Fibroblast of lung (primary cell): ENCODE measurements at regions not wholly inside any gene's neighbourhood (a gene's known extent, or its start where the extent isn't known, plus 50 kb on each side); places are given as distances from the start of the nearest gene placed in this dataset.

Experiments used
- DNase-seq, 2 donors: peaks; one replicate each; pipeline versions ENCODE4 v3.0.0 to v3.0.0-alpha.2; 2010; ENCODE audit warnings: low read depth in 2 of 2
- H2AFZ ChIP-seq: 2 replicates; pipeline ENCODE4 v1.5.1; 2012; ENCODE audit warnings: low read length, control low read depth, inconsistent platforms
- H3K27ac ChIP-seq: 2 replicates; pipeline ENCODE4 v1.5.1; 2011; ENCODE audit warnings: low read length, control low read depth; ENCODE audit not compliant: insufficient read depth
- H3K27me3 ChIP-seq: 2 replicates; pipeline ENCODE4 v1.5.1; 2011; ENCODE audit warnings: mild to moderate bottlenecking, low read length; ENCODE audit not compliant: control insufficient read depth, insufficient read depth
- H3K36me3 ChIP-seq: 2 replicates; pipeline ENCODE4 v1.5.1; 2011; ENCODE audit warnings: low read length; ENCODE audit not compliant: control insufficient read depth, insufficient read depth
- H3K4me1 ChIP-seq: 2 replicates; pipeline ENCODE4 v1.5.1; 2011; ENCODE audit warnings: low read length; ENCODE audit not compliant: control insufficient read depth, insufficient read depth; ENCODE audit errors: extremely low read depth
- H3K4me2 ChIP-seq: 2 replicates; pipeline ENCODE4 v1.5.1; 2011; ENCODE audit warnings: low read length, control low read depth; ENCODE audit not compliant: insufficient read depth; ENCODE audit errors: extremely low read depth
- H3K4me3 ChIP-seq, 4 experiments: fragments of 200-600 bp in 1 of 4; sonication (generic) in 1 of 4; replicated peaks in 1 of 4; 2 replicates each; pipeline ENCODE4 v1.5.1; 2011 to 2016; ENCODE audit warnings: low read length in 4 of 4, low read depth in 3 of 4, mild to moderate bottlenecking in 3 of 4, control low read depth in 2 of 4, inconsistent platforms in 1 of 4, mixed read lengths in 1 of 4; ENCODE audit not compliant: insufficient read depth in 1 of 4; ENCODE audit errors: control extremely low read depth in 1 of 4
- H3K79me2 ChIP-seq: 2 replicates; pipeline ENCODE4 v1.5.1; 2012; ENCODE audit warnings: mild to moderate bottlenecking, low read length, inconsistent platforms; ENCODE audit not compliant: control insufficient read depth, insufficient read depth
- H3K9ac ChIP-seq: 2 replicates; pipeline ENCODE4 v1.5.1; 2011; ENCODE audit warnings: mild to moderate bottlenecking, low read length, control low read depth; ENCODE audit not compliant: insufficient read depth
- H3K9me3 ChIP-seq: 2 replicates; pipeline ENCODE4 v1.5.1; 2012; ENCODE audit warnings: low read depth, low read length; ENCODE audit not compliant: control insufficient read depth, insufficient read depth
- H4K20me1 ChIP-seq: 2 replicates; pipeline ENCODE4 v1.5.1; 2011; ENCODE audit warnings: low read length; ENCODE audit not compliant: control insufficient read depth, insufficient read depth; ENCODE audit errors: extremely low read depth
- CTCF ChIP-seq, 2 donors: IDR thresholded peaks in 1 of 2; conservative IDR thresholded peaks in 1 of 2; 1 replicate in 1 of 2; 2 replicates in 1 of 2; pipeline ENCODE4 v1.5.1; 2011 to 2012; ENCODE audit warnings: low read length in 2 of 2, control low read depth in 1 of 2, inconsistent platforms in 1 of 2, low read depth in 1 of 2, mild to moderate bottlenecking in 1 of 2
- EZH2 ChIP-seq: IDR thresholded peaks from 2 replicates; pipeline ENCODE4 v1.5.1; 2012; ENCODE audit warnings: low read length, control low read depth, mild to moderate bottlenecking; ENCODE audit errors: missing control alignments

DNA sequence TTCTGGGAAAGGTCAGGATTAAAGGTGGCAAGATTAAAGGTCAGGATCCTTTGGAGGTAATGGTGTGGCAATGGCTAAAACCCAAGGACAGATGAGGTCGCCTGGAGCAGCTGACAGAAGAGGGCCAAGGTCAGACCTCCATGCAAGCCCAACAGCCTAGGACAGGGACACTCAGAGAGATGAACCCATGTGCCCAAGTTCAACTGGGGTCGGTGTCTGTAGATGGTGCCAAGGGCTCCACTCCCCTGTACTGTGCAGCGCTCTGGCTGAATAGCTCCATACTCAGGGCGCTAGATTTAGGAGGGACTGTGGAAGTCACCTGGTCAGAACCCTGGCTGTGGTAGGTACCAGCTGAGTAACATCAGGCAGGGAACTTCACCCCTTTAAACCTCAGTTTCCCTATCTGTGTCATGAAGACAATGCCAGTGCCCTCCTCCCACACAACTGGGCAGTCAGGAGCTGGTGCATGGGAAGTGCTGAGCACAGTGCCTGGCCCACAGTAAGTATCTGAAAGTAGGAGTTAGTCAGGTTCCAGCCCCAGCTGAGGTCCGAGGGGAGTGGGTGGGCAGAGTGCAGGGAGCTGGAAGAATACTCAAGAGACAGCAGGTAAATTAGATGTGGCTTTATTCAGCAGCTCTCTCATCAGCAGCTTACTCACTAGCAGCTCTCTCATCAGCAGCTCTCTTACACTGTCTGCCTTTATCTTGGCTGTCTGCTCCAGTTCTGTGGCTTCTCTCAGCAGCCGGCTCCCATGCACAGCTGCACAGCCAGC, 327.1 kb downstream of the GLRX3 start:
- Histone ChIP-seq H4K20me1 (no peaks in the 10 kb centered on the region), H2AFZ (no peak overlapping the region), H3K27me3 (no peaks in the 10 kb centered on the region), H3K79me2 (no peaks in the 10 kb centered on the region), H3K4me3 (no peak overlapping the region), H3K4me2 (no peak overlapping the region), H3K9ac (no peak overlapping the region), H3K4me1 (no peaks in the 10 kb centered on the region), H3K27ac (no peak overlapping the region), H3K36me3 (no peaks in the 10 kb centered on the region), H3K9me3 (no peaks in the 10 kb centered on the region)
- no peak for DNase-seq
- TF ChIP-seq CTCF (conservative IDR thresholded peaks at IDR 0.05 in 1 of 2, IDR thresholded peaks at IDR 0.05 in 1 of 2; ENCODE audit: low read depth in 1 of 2, low read length in 2 of 2) (no peak), EZH2 (no peak)

- Histone ChIP-seq H2AFZ (no peak overlapping the region), H3K9ac (no peak overlapping the region), H3K27ac (no peak overlapping the region), H4K20me1 (no peaks in the 10 kb centered on the region), H3K4me3 (no peak overlapping the region), H3K79me2 (no peaks in the 10 kb centered on the region), H3K36me3 (no peaks in the 10 kb centered on the region), H3K27me3 (no peaks in the 10 kb centered on the region), H3K4me1 (no peaks in the 10 kb centered on the region), H3K4me2 (no peak overlapping the region), H3K9me3 (no peaks in the 10 kb centered on the region)
- TF ChIP-seq CTCF (conservative IDR thresholded peaks at IDR 0.05 in 1 of 2, IDR thresholded peaks at IDR 0.05 in 1 of 2; ENCODE audit: low read depth in 1 of 2, low read length in 2 of 2) (no peak), EZH2 (no peak)
- no peak for DNase-seq
Observed at GRCh38 chr10:130463876-130464364, 327.7 kb downstream of the GLRX3 start.

DNA sequence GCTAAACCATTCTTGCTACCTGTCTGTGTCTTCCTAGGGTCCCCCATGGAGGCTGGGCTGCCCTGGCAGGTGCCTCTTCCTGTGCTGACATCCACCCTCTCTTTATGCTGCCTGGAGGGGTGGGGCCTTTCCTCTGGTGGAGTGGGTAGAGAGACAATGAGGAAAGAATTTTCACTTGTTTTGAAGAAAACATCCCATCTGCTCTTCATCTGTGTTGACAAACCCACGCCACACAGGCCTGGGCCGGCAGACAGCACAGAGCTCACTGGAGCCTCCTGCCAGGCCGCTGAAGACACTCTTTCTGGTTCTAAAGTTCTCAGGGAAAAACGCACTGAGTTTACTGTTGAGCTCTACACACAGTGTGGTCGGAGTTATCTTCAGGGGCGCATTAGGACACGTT, 328.2 kb downstream of the GLRX3 start:
- TF ChIP-seq CTCF (conservative IDR thresholded peaks at IDR 0.05 in 1 of 2, IDR thresholded peaks at IDR 0.05 in 1 of 2; ENCODE audit: low read depth in 1 of 2, low read length in 2 of 2) (no peak), EZH2 (no peak)
- H3K27me3 ChIP-seq: no peaks in the 10 kb centered on the region
- no peak overlapping the region for H3K4me2 ChIP-seq
- no peaks in the 10 kb centered on the region for H3K36me3 ChIP-seq
- no peaks in the 10 kb centered on the region for H3K4me1 ChIP-seq
- no peaks in the 10 kb centered on the region for H3K79me2 ChIP-seq
- no peak overlapping the region for H3K9ac ChIP-seq
- no peak overlapping the region for H3K27ac ChIP-seq
- no peak for DNase-seq
- H2AFZ ChIP-seq: no peak overlapping the region
- no peaks in the 10 kb centered on the region for H4K20me1 ChIP-seq
- H3K9me3 ChIP-seq: no peaks in the 10 kb centered on the region
- H3K4me3 ChIP-seq: no peak overlapping the region
